ENCODE measurements at regions not wholly inside any gene's neighbourhood (a gene's known extent, or its start where the extent isn't known, plus 50 kb on each side); places are given as distances from the start of the nearest gene placed in this dataset.

DNA sequence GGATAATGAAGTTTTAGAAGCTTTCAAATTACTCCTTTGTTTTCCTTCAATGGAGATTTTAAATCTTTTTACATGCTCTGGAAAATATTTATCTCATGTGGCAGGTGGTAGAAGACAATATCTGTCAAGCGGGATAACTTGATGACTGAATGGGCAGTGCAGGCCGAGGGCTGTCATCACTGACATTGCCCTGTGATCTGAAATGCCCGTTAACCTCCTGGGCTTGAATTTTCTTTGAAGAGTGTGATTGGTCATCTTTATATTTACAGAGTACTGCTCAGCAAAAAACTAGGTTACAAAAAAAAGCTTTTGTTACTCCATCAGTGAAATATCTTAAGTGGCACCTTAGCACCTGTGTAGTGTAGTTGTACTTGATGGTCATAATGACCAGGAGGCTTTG lies 147.5 kb downstream of the GATB start:
- no peak for DNase-seq

DNA sequence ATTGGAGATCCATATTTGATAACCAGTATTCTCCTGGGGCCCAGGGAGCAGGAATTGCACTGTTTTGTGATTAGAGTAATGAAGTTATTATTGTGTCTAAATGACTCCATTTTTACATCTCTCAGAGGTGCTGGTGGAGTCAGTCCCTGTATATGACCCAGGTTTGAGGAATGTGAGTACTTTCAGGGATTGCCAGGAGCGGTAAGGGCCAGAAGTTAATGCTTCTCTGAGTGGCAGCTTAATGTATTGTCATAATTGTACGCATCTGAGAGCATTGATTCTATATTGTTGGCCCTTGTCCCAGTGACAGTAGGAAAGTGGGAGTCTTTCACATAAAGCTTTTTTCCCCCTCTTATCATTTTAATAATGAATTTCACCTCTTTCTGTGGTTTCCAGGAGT lies 146.2 kb downstream of the GATB start:
- no peak for DNase-seq

DNA sequence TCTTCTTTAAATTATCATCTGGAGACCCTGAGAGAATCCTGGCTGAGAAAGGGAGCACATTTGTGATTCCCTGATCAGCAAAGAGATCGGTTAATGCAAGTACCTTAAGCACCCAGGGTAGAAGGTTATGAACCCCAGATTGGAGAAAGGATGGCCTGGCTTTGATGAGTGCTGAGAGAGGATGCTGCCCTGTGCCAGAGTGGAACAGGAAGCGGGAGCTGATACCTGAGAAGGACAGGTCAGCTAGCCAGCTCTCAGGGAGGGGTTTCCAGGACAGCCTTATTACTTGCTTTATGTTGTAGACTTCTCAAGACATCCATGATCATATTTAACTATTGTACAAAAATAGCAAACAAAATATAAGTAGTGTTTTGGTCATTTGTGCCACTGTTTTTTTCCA lies 141.9 kb downstream of the GATB start:
- DNase-seq = no peak

DNA sequence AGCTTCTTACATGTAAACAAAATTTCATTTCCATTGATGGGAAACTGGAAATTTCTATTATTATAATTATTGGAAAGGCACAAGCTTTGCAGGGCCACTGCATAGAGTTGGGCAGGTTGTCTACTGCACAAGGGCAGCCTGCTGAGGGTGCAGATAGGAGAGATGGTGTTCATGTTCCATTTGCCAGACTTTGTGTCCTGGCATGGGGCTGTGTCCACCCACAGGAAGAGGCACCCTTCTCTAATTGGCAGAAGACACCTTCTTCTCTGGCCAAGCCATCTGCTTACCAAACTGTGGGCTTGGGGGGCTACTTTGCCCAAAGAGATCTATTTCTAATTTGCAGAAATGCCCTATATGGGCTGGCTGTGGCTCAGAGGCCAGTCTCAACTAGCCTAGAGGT lies 140.7 kb downstream of the GATB start:
- no peak for DNase-seq
